ENCODE measurements at regions not wholly inside any gene's neighbourhood (a gene's known extent, or its start where the extent isn't known, plus 50 kb on each side); places are given as distances from the start of the nearest gene placed in this dataset.
A peak's percentile ranks its signal among the peaks of the same experiment; 100 is the strongest.

GRCh38 chr17:71625330-71625729 is 495.5 kb upstream of the SOX9 start:
- H3K4me3 ChIP-seq (ENCODE audit: low read depth, low read length), result no peak overlapping the region
- in situ Hi-C loops (cut with HindIII; ENCODE audit: low sequenced_read_pairs), result no loop called here
- no peak for TF ChIP-seq CTCF (IDR thresholded peaks at IDR 0.05; ENCODE audit: low read depth, low read length, missing control alignments)
- DNase-seq (ENCODE audit: low read depth), result no peak

- no peak overlapping the region for H3K4me3 ChIP-seq (ENCODE audit: low read depth, low read length)
- no peak for DNase-seq (ENCODE audit: low read depth)
- in situ Hi-C loops (cut with HindIII; ENCODE audit: low sequenced_read_pairs), result no loop called here
- no peak for TF ChIP-seq CTCF (IDR thresholded peaks at IDR 0.05; ENCODE audit: low read depth, low read length, missing control alignments)
Observed at GRCh38 chr17:71628306-71628705, 492.5 kb upstream of the SOX9 start.

DNA sequence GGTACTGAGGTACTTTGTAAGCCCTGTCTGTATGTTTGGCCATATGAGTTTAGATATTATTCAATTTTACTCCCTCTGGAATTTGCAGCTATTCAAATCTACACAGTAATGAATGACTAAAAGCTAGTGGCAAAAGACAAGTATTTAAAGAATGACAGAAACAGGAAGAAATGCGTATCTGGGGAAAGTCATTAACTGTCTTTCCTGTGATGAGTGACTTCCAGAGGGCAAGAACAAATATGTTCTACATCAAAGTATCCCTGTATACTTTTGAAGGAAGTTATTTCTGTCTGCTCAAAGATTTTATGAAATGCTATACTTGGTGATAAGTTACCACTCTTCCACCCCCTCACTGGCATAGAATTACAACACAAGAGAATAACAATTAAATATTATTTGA is 489.3 kb upstream of the SOX9 start:
- no peak for DNase-seq (ENCODE audit: low read depth)
- no peak for TF ChIP-seq CTCF (IDR thresholded peaks at IDR 0.05; ENCODE audit: low read depth, low read length, missing control alignments)
- H3K4me3 ChIP-seq (ENCODE audit: low read depth, low read length), result no peak overlapping the region
- in situ Hi-C loops (cut with HindIII; ENCODE audit: low sequenced_read_pairs), result no loop called here

- no peak for TF ChIP-seq CTCF (IDR thresholded peaks at IDR 0.05; ENCODE audit: low read depth, low read length, missing control alignments)
- in situ Hi-C loops (cut with HindIII; ENCODE audit: low sequenced_read_pairs), result no loop called here
- no peak overlapping the region for H3K4me3 ChIP-seq (ENCODE audit: low read depth, low read length)
- peak; percentile 26 for DNase-seq (ENCODE audit: low read depth)
Observed at GRCh38 chr17:71632328-71632727, 488.5 kb upstream of the SOX9 start.

- DNase-seq (ENCODE audit: low read depth), result peak; percentile 60
- no peak for TF ChIP-seq CTCF (IDR thresholded peaks at IDR 0.05; ENCODE audit: low read depth, low read length, missing control alignments)
- H3K4me3 ChIP-seq (ENCODE audit: low read depth, low read length), result no peak overlapping the region
- in situ Hi-C loops (cut with HindIII; ENCODE audit: low sequenced_read_pairs), result no loop called here
Observed at GRCh38 chr17:71633391-71633849, 487.4 kb upstream of the SOX9 start.

GRCh38 chr17:71634376-71634775 is 486.4 kb upstream of the SOX9 start:
- no peak for DNase-seq (ENCODE audit: low read depth)
- no peak overlapping the region for H3K4me3 ChIP-seq (ENCODE audit: low read depth, low read length)
- in situ Hi-C loops (cut with HindIII; ENCODE audit: low sequenced_read_pairs), result no loop called here
- TF ChIP-seq CTCF (IDR thresholded peaks at IDR 0.05; ENCODE audit: low read depth, low read length, missing control alignments), result no peak

GRCh38 chr17:71635187-71635586 is 485.6 kb upstream of the SOX9 start:
- no peak overlapping the region for H3K4me3 ChIP-seq (ENCODE audit: low read depth, low read length)
- DNase-seq (ENCODE audit: low read depth), result no peak
- in situ Hi-C loops (cut with HindIII; ENCODE audit: low sequenced_read_pairs), result no loop called here
- TF ChIP-seq CTCF (IDR thresholded peaks at IDR 0.05; ENCODE audit: low read depth, low read length, missing control alignments), result no peak

All from astrocyte of the cerebellum (primary cell).